H1 (cell line): ENCODE measurements at regions not wholly inside any gene's neighbourhood (a gene's known extent, or its start where the extent isn't known, plus 50 kb on each side); places are given as distances from the start of the nearest gene placed in this dataset.

ENCODE experiments used
- CTCF ChIA-PET: fragments of 300-600 bp; sonication (Branson Sonifier 250); formaldehyde crosslinking; loops from one replicate; lab custom pipeline; 2021; ENCODE audit not compliant: partially characterized antibody; lab: Charles Lee
- POLR2A ChIA-PET: fragments of 300-600 bp; sonication (Branson Sonifier 250); formaldehyde crosslinking; loops from one replicate; lab custom pipeline; 2021; ENCODE audit warnings: inconsistent platforms; ENCODE audit not compliant: partially characterized antibody; lab: Charles Lee
- DNase-seq, 2 experiments: peaks; one replicate each; pipeline versions ENCODE4 v3.0.0 to v3.0.0-alpha.2; 2010 to 2022; ENCODE audit warnings: low spot score in 2 of 2, low read depth in 1 of 2, mixed read lengths in 1 of 2
- FAIRE-seq: peaks from 2 replicates; lab custom pipeline; 2011; peaks lifted over from hg19 to GRCh38; lab: Jason Lieb, UNC
- H2AFZ ChIP-seq: 2 replicates; pipeline ENCODE4 v1.8.1; 2012; ENCODE audit warnings: low read length, inconsistent platforms
- H2AK5ac ChIP-seq: 2 replicates; pipeline ENCODE4 v1.6.1; 2013; ENCODE audit warnings: low read depth, low read length
- H2BK120ac ChIP-seq: replicated peaks from 2 replicates; pipeline ENCODE3; 2013; ENCODE audit warnings: low read depth, low read length, inconsistent platforms
- H2BK12ac ChIP-seq: 2 replicates; pipeline ENCODE4 v1.6.1; 2013; ENCODE audit warnings: low read depth, low read length
- H2BK15ac ChIP-seq: 2 replicates; pipeline ENCODE4 v1.6.1; 2013; ENCODE audit warnings: low read length
- H2BK20ac ChIP-seq: 2 replicates; pipeline ENCODE4 v1.6.1; 2013; ENCODE audit warnings: low read length
- H2BK5ac ChIP-seq: 2 replicates; pipeline ENCODE4 v1.6.1; 2013; ENCODE audit warnings: low read depth, low read length
- H3K14ac ChIP-seq: 2 replicates; pipeline ENCODE4 v1.6.1; 2013; ENCODE audit warnings: inconsistent platforms; ENCODE audit not compliant: insufficient read length
- H3K18ac ChIP-seq: 2 replicates; pipeline ENCODE4 v1.6.1; 2013; ENCODE audit warnings: low read length; ENCODE audit errors: extremely low read depth
- H3K23ac ChIP-seq: 2 replicates; pipeline ENCODE4 v1.6.1; 2013; ENCODE audit warnings: inconsistent platforms; ENCODE audit not compliant: insufficient read length
- H3K23me2 ChIP-seq: 2 replicates; pipeline ENCODE4 v1.6.1; 2013; ENCODE audit warnings: low read depth, low read length
- H3K27ac ChIP-seq: 2 replicates; pipeline ENCODE4 v1.6.1; 2011; ENCODE audit warnings: low read depth, low read length, inconsistent platforms
- H3K27me3 ChIP-seq, 4 experiments: replicated peaks in 1 of 4; 1 replicate in 1 of 4; 2 replicates in 3 of 4; pipeline versions ENCODE4 v1.6.1 to v1.8.1; 2011 to 2013; ENCODE audit warnings: low read length in 3 of 4, mild to moderate bottlenecking in 3 of 4, inconsistent platforms in 2 of 4, mixed read lengths in 2 of 4, moderate library complexity in 1 of 4; ENCODE audit not compliant: control insufficient read depth in 3 of 4, insufficient read depth in 3 of 4; ENCODE audit errors: extremely low read depth in 1 of 4
- H3K36me3 ChIP-seq, 4 experiments: 2 replicates each; pipeline versions ENCODE4 v1.6.1 to v1.8.1; 2011 to 2013; ENCODE audit warnings: mild to moderate bottlenecking in 4 of 4, low read length in 3 of 4, moderate library complexity in 2 of 4, control low read depth in 1 of 4, inconsistent platforms in 1 of 4; ENCODE audit not compliant: insufficient read depth in 4 of 4, control insufficient read depth in 2 of 4
- H3K4ac ChIP-seq: replicated peaks from 2 replicates; pipeline ENCODE3; 2013; ENCODE audit warnings: low read length, low read depth, mixed read lengths, inconsistent platforms; ENCODE audit not compliant: insufficient read length
- H3K4me1 ChIP-seq, 4 experiments: replicated peaks in 1 of 4; 1 replicate in 1 of 4; 2 replicates in 3 of 4; pipeline versions ENCODE4 v1.6.1 to v1.8.1; 2011 to 2013; ENCODE audit warnings: low read length in 3 of 4, inconsistent platforms in 2 of 4, mixed read lengths in 1 of 4; ENCODE audit not compliant: insufficient read depth in 4 of 4, control insufficient read depth in 3 of 4
- H3K4me2 ChIP-seq, 2 experiments: 2 replicates each; pipeline versions ENCODE4 v1.6.1 to v1.8.1; 2011 to 2013; ENCODE audit warnings: low read depth in 2 of 2, low read length in 2 of 2, control low read depth in 1 of 2, inconsistent platforms in 1 of 2, mild to moderate bottlenecking in 1 of 2; ENCODE audit not compliant: insufficient read depth in 1 of 2
- H3K4me3 ChIP-seq, 4 experiments: fragments of 200-600, 300-600 bp in 1 of 4; sonication (generic), shearing (Covaris generic), sonication (Bioruptor Twin) in 1 of 4; 2 replicates each; pipeline versions ENCODE4 v1.5.1 to v1.8.1; 2011 to 2016; ENCODE audit warnings: low read length in 4 of 4, low read depth in 3 of 4, control low read depth in 2 of 4, inconsistent platforms in 2 of 4, mild to moderate bottlenecking in 2 of 4, mixed read lengths in 1 of 4, moderate library complexity in 1 of 4; ENCODE audit not compliant: insufficient read depth in 2 of 4; ENCODE audit errors: extremely low read depth in 1 of 4
- H3K56ac ChIP-seq: replicated peaks from 2 replicates; pipeline ENCODE3; 2013; ENCODE audit warnings: low read depth, mild to moderate bottlenecking, mixed read lengths, low read length, inconsistent platforms; ENCODE audit not compliant: insufficient read length
- H3K79me1 ChIP-seq: 2 replicates; pipeline ENCODE4 v1.6.1; 2013; ENCODE audit warnings: low read depth, low read length, control low read depth
- H3K79me2 ChIP-seq, 2 experiments: 2 replicates each; pipeline versions ENCODE4 v1.6.1 to v1.8.1; 2012 to 2013; ENCODE audit warnings: low read length in 2 of 2, mild to moderate bottlenecking in 2 of 2, inconsistent platforms in 1 of 2; ENCODE audit not compliant: insufficient read depth in 2 of 2, control insufficient read depth in 1 of 2
- H3K9ac ChIP-seq, 4 experiments: replicated peaks in 1 of 4; 1 replicate in 1 of 4; 2 replicates in 3 of 4; pipeline versions ENCODE4 v1.6.1 to v1.8.1; 2011 to 2013; ENCODE audit warnings: low read depth in 3 of 4, low read length in 3 of 4, control low read depth in 2 of 4, mild to moderate bottlenecking in 2 of 4, moderate library complexity in 2 of 4, inconsistent platforms in 1 of 4; ENCODE audit errors: extremely low read depth in 1 of 4
- H3K9me3 ChIP-seq, 2 experiments: 2 replicates each; pipeline versions ENCODE4 v1.6.1 to v1.8.1; 2012 to 2013; ENCODE audit warnings: mild to moderate bottlenecking in 2 of 2, moderate library complexity in 2 of 2, control low read depth in 1 of 2, inconsistent platforms in 1 of 2, low read depth in 1 of 2, low read length in 1 of 2, mixed read lengths in 1 of 2; ENCODE audit not compliant: insufficient read depth in 2 of 2
- H4K20me1 ChIP-seq, 2 experiments: replicated peaks in 1 of 2; 2 replicates each; pipeline versions ENCODE3 to v1.8.1; 2011 to 2013; ENCODE audit warnings: inconsistent platforms in 2 of 2, low read length in 2 of 2, mild to moderate bottlenecking in 1 of 2; ENCODE audit not compliant: insufficient read depth in 2 of 2, control insufficient read depth in 1 of 2
- H4K5ac ChIP-seq: 2 replicates; pipeline ENCODE4 v1.6.1; 2013; ENCODE audit warnings: low read length, low read depth, mixed read lengths, inconsistent platforms; ENCODE audit not compliant: insufficient read length
- H4K8ac ChIP-seq: 2 replicates; pipeline ENCODE4 v1.8.0; 2013; ENCODE audit warnings: mild to moderate bottlenecking, moderate library complexity, low read length, inconsistent platforms; ENCODE audit not compliant: insufficient read depth; ENCODE audit errors: extremely low read depth
- H4K91ac ChIP-seq: replicated peaks from 2 replicates; pipeline ENCODE3; 2013; ENCODE audit warnings: low read length, mixed read lengths, inconsistent platforms; ENCODE audit not compliant: insufficient read length
- ATF2 ChIP-seq: IDR thresholded peaks from 2 replicates; pipeline ENCODE4 v1.6.1; 2012; ENCODE audit warnings: low read length, inconsistent platforms
- CHD1 ChIP-seq: IDR thresholded peaks from 2 replicates; pipeline ENCODE4 v1.6.1; 2012; ENCODE audit warnings: low read depth, low read length, improper control_type of control experiment
- GTF2F1 ChIP-seq: IDR thresholded peaks from 2 replicates; pipeline ENCODE4 v1.6.1; 2012; ENCODE audit warnings: low read depth, low read length, improper control_type of control experiment, borderline replicate concordance
- HDAC2 ChIP-seq, 2 experiments: fragments of 300-600 bp in 1 of 2; sonication (generic) in 1 of 2; IDR thresholded peaks; 2 replicates each; pipeline ENCODE4 v1.6.1; 2011 to 2012; ENCODE audit warnings: low read depth in 2 of 2, low read length in 2 of 2, mild to moderate bottlenecking in 2 of 2, moderate library complexity in 2 of 2, borderline replicate concordance in 1 of 2, inconsistent platforms in 1 of 2
- POLR2A ChIP-seq, 2 experiments: IDR thresholded peaks; 1 replicate in 1 of 2; 2 replicates in 1 of 2; pipeline ENCODE4 v1.6.1; 2011; ENCODE audit warnings: low read depth in 2 of 2, low read length in 2 of 2, mild to moderate bottlenecking in 2 of 2; ENCODE audit errors: control extremely low read depth in 1 of 2
- POU5F1 ChIP-seq: IDR thresholded peaks from 2 replicates; pipeline ENCODE4 v1.6.1; 2011; ENCODE audit warnings: low read depth, mild to moderate bottlenecking, low read length, moderate library complexity
- SIN3A ChIP-seq, 2 experiments: IDR thresholded peaks in 1 of 2; conservative IDR thresholded peaks in 1 of 2; 2 replicates each; pipeline ENCODE4 v1.6.1; 2011 to 2012; ENCODE audit warnings: low read length in 2 of 2, improper control_type of control experiment in 1 of 2, low read depth in 1 of 2, mild to moderate bottlenecking in 1 of 2
- SIRT6 ChIP-seq: IDR thresholded peaks from one replicate; pipeline ENCODE4 v1.7.1; 2012; ENCODE audit warnings: low read length, inconsistent platforms
- WGBS, 2 experiments: shearing (Covaris generic) in 1 of 2; methylation state at CpG; one replicate each; pipeline versions ENCODE4 v1.1.6 to v1.1.7; 2013 to 2015; ENCODE audit warnings: low lambda C conversion rate in 2 of 2, mixed read lengths in 2 of 2, inconsistent platforms in 1 of 2, low coverage in 1 of 2, missing lambda C conversion rate in 1 of 2; ENCODE audit not compliant: insufficient replicate concordance in 2 of 2, insufficient coverage in 1 of 2, insufficient read length in 1 of 2; ENCODE audit errors: extremely low coverage in 1 of 2, missing lambda C conversion rate in 1 of 2; 5-methylcytosine and 5-hydroxymethylcytosine counted together

GRCh38 chr1:188906921-188907641 is 1570.6 kb downstream of the BRINP3 start:
- Histone ChIP-seq H3K27me3 (no peaks in the 10 kb centered on the region), H4K5ac (no peak overlapping the region), H3K4me2 (no peak overlapping the region), H3K23ac (no peak overlapping the region), H4K91ac (no peak overlapping the region), H2BK120ac (no peak overlapping the region), H3K9me3 (no peaks in the 10 kb centered on the region), H2AFZ (no peak overlapping the region; the same call in 1 of the 2 replicates), H3K23me2 (no peaks in the 10 kb centered on the region), H2BK12ac (no peak overlapping the region), H4K8ac (no peak overlapping the region), H3K14ac (no peak overlapping the region), H2BK5ac (no peak overlapping the region), H2BK20ac (no peak overlapping the region), H3K79me2 (no peaks in the 10 kb centered on the region), H3K4me3 (no peak overlapping the region), H3K4ac (no peak overlapping the region), H2BK15ac (no peak overlapping the region), H3K18ac (no peak overlapping the region), H3K36me3 (no peaks in the 10 kb centered on the region), H3K79me1 (no peaks in the 10 kb centered on the region), H3K4me1 (no peaks in the 10 kb centered on the region), H3K9ac (no peak overlapping the region), H4K20me1 (no peaks in the 10 kb centered on the region), H3K56ac (no peak overlapping the region), H3K27ac (no peak overlapping the region), H2AK5ac (no peak overlapping the region)
- POLR2A ChIA-PET: no interaction called here
- CTCF ChIA-PET: interaction anchor here (0.7 to 0.9 kb wide), 2 partner anchors 11 to 606 kb away, joined by 3 read pairs; no protein-coding TSS in a partner anchor
- no peak for FAIRE-seq
- DNase-seq: no peak
- WGBS, 2 experiments: 91% methylated on average over 10 of the region's 10 CpGs; no CpG with 5 or more reads in 1 of the 2 experiments
- TF ChIP-seq CHD1: no peak
- no peak for TF ChIP-seq GTF2F1
- TF ChIP-seq SIN3A (conservative IDR thresholded peaks at IDR 0.05 in 1 of 2, IDR thresholded peaks at IDR 0.05 in 1 of 2; ENCODE audit: low read depth in 1 of 2, low read length in 2 of 2): no peak
- TF ChIP-seq HDAC2 (IDR thresholded peaks at IDR 0.05; ENCODE audit: borderline replicate concordance in 1 of 2, low read depth in 2 of 2, low read length in 2 of 2): no peak
- TF ChIP-seq SIRT6: no peak
- TF ChIP-seq POLR2A (IDR thresholded peaks at IDR 0.05; ENCODE audit: control extremely low read depth in 1 of 2, low read depth in 2 of 2, low read length in 2 of 2): no peak
- no peak for TF ChIP-seq ATF2
- TF ChIP-seq POU5F1: no peak
